H1 (cell line): ENCODE measurements at regions not wholly inside any gene's neighbourhood (a gene's known extent, or its start where the extent isn't known, plus 50 kb on each side); places are given as distances from the start of the nearest gene placed in this dataset.

ENCODE experiments used
- CTCF ChIA-PET: fragments of 300-600 bp; sonication (Branson Sonifier 250); formaldehyde crosslinking; loops from one replicate; lab custom pipeline; 2021; ENCODE audit not compliant: partially characterized antibody; lab: Charles Lee
- POLR2A ChIA-PET: fragments of 300-600 bp; sonication (Branson Sonifier 250); formaldehyde crosslinking; loops from one replicate; lab custom pipeline; 2021; ENCODE audit warnings: inconsistent platforms; ENCODE audit not compliant: partially characterized antibody; lab: Charles Lee
- DNase-seq, 2 experiments: peaks; one replicate each; pipeline versions ENCODE4 v3.0.0 to v3.0.0-alpha.2; 2010 to 2022; ENCODE audit warnings: low spot score in 2 of 2, low read depth in 1 of 2, mixed read lengths in 1 of 2
- FAIRE-seq: peaks from 2 replicates; lab custom pipeline; 2011; peaks lifted over from hg19 to GRCh38; lab: Jason Lieb, UNC
- H2AFZ ChIP-seq: 2 replicates; pipeline ENCODE4 v1.8.1; 2012; ENCODE audit warnings: low read length, inconsistent platforms
- H2AK5ac ChIP-seq: 2 replicates; pipeline ENCODE4 v1.6.1; 2013; ENCODE audit warnings: low read depth, low read length
- H2BK120ac ChIP-seq: replicated peaks from 2 replicates; pipeline ENCODE3; 2013; ENCODE audit warnings: low read depth, low read length, inconsistent platforms
- H2BK12ac ChIP-seq: 2 replicates; pipeline ENCODE4 v1.6.1; 2013; ENCODE audit warnings: low read depth, low read length
- H2BK15ac ChIP-seq: 2 replicates; pipeline ENCODE4 v1.6.1; 2013; ENCODE audit warnings: low read length
- H2BK20ac ChIP-seq: 2 replicates; pipeline ENCODE4 v1.6.1; 2013; ENCODE audit warnings: low read length
- H2BK5ac ChIP-seq: 2 replicates; pipeline ENCODE4 v1.6.1; 2013; ENCODE audit warnings: low read depth, low read length
- H3K14ac ChIP-seq: 2 replicates; pipeline ENCODE4 v1.6.1; 2013; ENCODE audit warnings: inconsistent platforms; ENCODE audit not compliant: insufficient read length
- H3K18ac ChIP-seq: 2 replicates; pipeline ENCODE4 v1.6.1; 2013; ENCODE audit warnings: low read length; ENCODE audit errors: extremely low read depth
- H3K23ac ChIP-seq: 2 replicates; pipeline ENCODE4 v1.6.1; 2013; ENCODE audit warnings: inconsistent platforms; ENCODE audit not compliant: insufficient read length
- H3K23me2 ChIP-seq: 2 replicates; pipeline ENCODE4 v1.6.1; 2013; ENCODE audit warnings: low read depth, low read length
- H3K27ac ChIP-seq: 2 replicates; pipeline ENCODE4 v1.6.1; 2011; ENCODE audit warnings: low read depth, low read length, inconsistent platforms
- H3K27me3 ChIP-seq, 4 experiments: replicated peaks in 1 of 4; 1 replicate in 1 of 4; 2 replicates in 3 of 4; pipeline versions ENCODE4 v1.6.1 to v1.8.1; 2011 to 2013; ENCODE audit warnings: low read length in 3 of 4, mild to moderate bottlenecking in 3 of 4, inconsistent platforms in 2 of 4, mixed read lengths in 2 of 4, moderate library complexity in 1 of 4; ENCODE audit not compliant: control insufficient read depth in 3 of 4, insufficient read depth in 3 of 4; ENCODE audit errors: extremely low read depth in 1 of 4
- H3K36me3 ChIP-seq, 4 experiments: 2 replicates each; pipeline versions ENCODE4 v1.6.1 to v1.8.1; 2011 to 2013; ENCODE audit warnings: mild to moderate bottlenecking in 4 of 4, low read length in 3 of 4, moderate library complexity in 2 of 4, control low read depth in 1 of 4, inconsistent platforms in 1 of 4; ENCODE audit not compliant: insufficient read depth in 4 of 4, control insufficient read depth in 2 of 4
- H3K4ac ChIP-seq: replicated peaks from 2 replicates; pipeline ENCODE3; 2013; ENCODE audit warnings: low read length, low read depth, mixed read lengths, inconsistent platforms; ENCODE audit not compliant: insufficient read length
- H3K4me1 ChIP-seq, 4 experiments: replicated peaks in 1 of 4; 1 replicate in 1 of 4; 2 replicates in 3 of 4; pipeline versions ENCODE4 v1.6.1 to v1.8.1; 2011 to 2013; ENCODE audit warnings: low read length in 3 of 4, inconsistent platforms in 2 of 4, mixed read lengths in 1 of 4; ENCODE audit not compliant: insufficient read depth in 4 of 4, control insufficient read depth in 3 of 4
- H3K4me2 ChIP-seq, 2 experiments: 2 replicates each; pipeline versions ENCODE4 v1.6.1 to v1.8.1; 2011 to 2013; ENCODE audit warnings: low read depth in 2 of 2, low read length in 2 of 2, control low read depth in 1 of 2, inconsistent platforms in 1 of 2, mild to moderate bottlenecking in 1 of 2; ENCODE audit not compliant: insufficient read depth in 1 of 2
- H3K4me3 ChIP-seq, 4 experiments: fragments of 200-600, 300-600 bp in 1 of 4; sonication (generic), shearing (Covaris generic), sonication (Bioruptor Twin) in 1 of 4; 2 replicates each; pipeline versions ENCODE4 v1.5.1 to v1.8.1; 2011 to 2016; ENCODE audit warnings: low read length in 4 of 4, low read depth in 3 of 4, control low read depth in 2 of 4, inconsistent platforms in 2 of 4, mild to moderate bottlenecking in 2 of 4, mixed read lengths in 1 of 4, moderate library complexity in 1 of 4; ENCODE audit not compliant: insufficient read depth in 2 of 4; ENCODE audit errors: extremely low read depth in 1 of 4
- H3K56ac ChIP-seq: replicated peaks from 2 replicates; pipeline ENCODE3; 2013; ENCODE audit warnings: low read depth, mild to moderate bottlenecking, mixed read lengths, low read length, inconsistent platforms; ENCODE audit not compliant: insufficient read length
- H3K79me1 ChIP-seq: 2 replicates; pipeline ENCODE4 v1.6.1; 2013; ENCODE audit warnings: low read depth, low read length, control low read depth
- H3K79me2 ChIP-seq, 2 experiments: 2 replicates each; pipeline versions ENCODE4 v1.6.1 to v1.8.1; 2012 to 2013; ENCODE audit warnings: low read length in 2 of 2, mild to moderate bottlenecking in 2 of 2, inconsistent platforms in 1 of 2; ENCODE audit not compliant: insufficient read depth in 2 of 2, control insufficient read depth in 1 of 2
- H3K9ac ChIP-seq, 4 experiments: replicated peaks in 1 of 4; 1 replicate in 1 of 4; 2 replicates in 3 of 4; pipeline versions ENCODE4 v1.6.1 to v1.8.1; 2011 to 2013; ENCODE audit warnings: low read depth in 3 of 4, low read length in 3 of 4, control low read depth in 2 of 4, mild to moderate bottlenecking in 2 of 4, moderate library complexity in 2 of 4, inconsistent platforms in 1 of 4; ENCODE audit errors: extremely low read depth in 1 of 4
- H3K9me3 ChIP-seq, 2 experiments: 2 replicates each; pipeline versions ENCODE4 v1.6.1 to v1.8.1; 2012 to 2013; ENCODE audit warnings: mild to moderate bottlenecking in 2 of 2, moderate library complexity in 2 of 2, control low read depth in 1 of 2, inconsistent platforms in 1 of 2, low read depth in 1 of 2, low read length in 1 of 2, mixed read lengths in 1 of 2; ENCODE audit not compliant: insufficient read depth in 2 of 2
- H4K20me1 ChIP-seq, 2 experiments: replicated peaks in 1 of 2; 2 replicates each; pipeline versions ENCODE3 to v1.8.1; 2011 to 2013; ENCODE audit warnings: inconsistent platforms in 2 of 2, low read length in 2 of 2, mild to moderate bottlenecking in 1 of 2; ENCODE audit not compliant: insufficient read depth in 2 of 2, control insufficient read depth in 1 of 2
- H4K5ac ChIP-seq: 2 replicates; pipeline ENCODE4 v1.6.1; 2013; ENCODE audit warnings: low read length, low read depth, mixed read lengths, inconsistent platforms; ENCODE audit not compliant: insufficient read length
- H4K8ac ChIP-seq: 2 replicates; pipeline ENCODE4 v1.8.0; 2013; ENCODE audit warnings: mild to moderate bottlenecking, moderate library complexity, low read length, inconsistent platforms; ENCODE audit not compliant: insufficient read depth; ENCODE audit errors: extremely low read depth
- H4K91ac ChIP-seq: replicated peaks from 2 replicates; pipeline ENCODE3; 2013; ENCODE audit warnings: low read length, mixed read lengths, inconsistent platforms; ENCODE audit not compliant: insufficient read length
- BCL11A ChIP-seq, 2 experiments: IDR thresholded peaks; one replicate each; pipeline ENCODE4 v1.6.1; 2011; ENCODE audit warnings: low read depth in 2 of 2, low read length in 2 of 2, mild to moderate bottlenecking in 2 of 2
- CTBP2 ChIP-seq: IDR thresholded peaks from 2 replicates; pipeline ENCODE4 v1.7.0; 2011; ENCODE audit warnings: borderline replicate concordance, mild to moderate bottlenecking, moderate library complexity, mixed read lengths, low read length; ENCODE audit not compliant: insufficient read depth, insufficient read length
- EP300 ChIP-seq, 2 experiments: IDR thresholded peaks; 1 replicate in 1 of 2; 2 replicates in 1 of 2; pipeline ENCODE4 v1.6.1; 2011 to 2012; ENCODE audit warnings: low read depth in 2 of 2, low read length in 2 of 2, mild to moderate bottlenecking in 2 of 2, borderline replicate concordance in 1 of 2, inconsistent platforms in 1 of 2, moderate library complexity in 1 of 2
- EZH2 ChIP-seq: fragments of 200-600 bp; sonication (generic); IDR thresholded peaks from 2 replicates; pipeline ENCODE4 v1.7.1; 2012; ENCODE audit warnings: low read depth, mild to moderate bottlenecking, moderate library complexity, low read length, inconsistent platforms; ENCODE audit not compliant: severe bottlenecking
- HDAC2 ChIP-seq, 2 experiments: fragments of 300-600 bp in 1 of 2; sonication (generic) in 1 of 2; IDR thresholded peaks; 2 replicates each; pipeline ENCODE4 v1.6.1; 2011 to 2012; ENCODE audit warnings: low read depth in 2 of 2, low read length in 2 of 2, mild to moderate bottlenecking in 2 of 2, moderate library complexity in 2 of 2, borderline replicate concordance in 1 of 2, inconsistent platforms in 1 of 2
- KDM4A ChIP-seq: IDR thresholded peaks from one replicate; pipeline ENCODE4 v1.7.1; 2012; ENCODE audit warnings: low read depth, mild to moderate bottlenecking, moderate library complexity, low read length, inconsistent platforms; ENCODE audit not compliant: severe bottlenecking
- SIN3A ChIP-seq, 2 experiments: IDR thresholded peaks in 1 of 2; conservative IDR thresholded peaks in 1 of 2; 2 replicates each; pipeline ENCODE4 v1.6.1; 2011 to 2012; ENCODE audit warnings: low read length in 2 of 2, improper control_type of control experiment in 1 of 2, low read depth in 1 of 2, mild to moderate bottlenecking in 1 of 2
- SIRT6 ChIP-seq: IDR thresholded peaks from one replicate; pipeline ENCODE4 v1.7.1; 2012; ENCODE audit warnings: low read length, inconsistent platforms
- SUZ12 ChIP-seq: fragments of 200-600 bp; sonication (generic); IDR thresholded peaks from 2 replicates; pipeline ENCODE4 v1.6.1; 2012; ENCODE audit warnings: mild to moderate bottlenecking, inconsistent platforms, low read length, moderate library complexity, mixed read lengths
- TBP ChIP-seq: IDR thresholded peaks from 2 replicates; pipeline ENCODE4 v1.6.1; 2011; ENCODE audit warnings: low read depth, low read length, improper control_type of control experiment
- USF2 ChIP-seq: IDR thresholded peaks from 2 replicates; pipeline ENCODE4 v1.6.1; 2011; ENCODE audit warnings: low read length, improper control_type of control experiment
- YY1 ChIP-seq: IDR thresholded peaks from 2 replicates; pipeline ENCODE4 v1.6.1; 2011; ENCODE audit warnings: low read depth, mild to moderate bottlenecking, low read length
- WGBS, 2 experiments: shearing (Covaris generic) in 1 of 2; methylation state at CpG; one replicate each; pipeline versions ENCODE4 v1.1.6 to v1.1.7; 2013 to 2015; ENCODE audit warnings: low lambda C conversion rate in 2 of 2, mixed read lengths in 2 of 2, inconsistent platforms in 1 of 2, low coverage in 1 of 2, missing lambda C conversion rate in 1 of 2; ENCODE audit not compliant: insufficient replicate concordance in 2 of 2, insufficient coverage in 1 of 2, insufficient read length in 1 of 2; ENCODE audit errors: extremely low coverage in 1 of 2, missing lambda C conversion rate in 1 of 2; 5-methylcytosine and 5-hydroxymethylcytosine counted together

- Histone ChIP-seq H3K4me2 (no peak overlapping the region), H4K20me1 (no peaks in the 10 kb centered on the region), H3K27ac (no peak overlapping the region), H3K56ac (no peak overlapping the region), H3K36me3 (no peaks in the 10 kb centered on the region), H2AFZ (no peak overlapping the region), H3K14ac (no peak overlapping the region), H3K79me2 (no peaks in the 10 kb centered on the region), H3K9me3 (no peaks in the 10 kb centered on the region), H3K18ac (no peak overlapping the region), H4K5ac (no peak overlapping the region), H2BK5ac (no peak overlapping the region), H2BK15ac (no peak overlapping the region), H3K9ac (no peak overlapping the region), H2BK12ac (no peak overlapping the region), H3K23ac (no peak overlapping the region), H3K4ac (no peak overlapping the region), H3K23me2 (no peaks in the 10 kb centered on the region), H2BK20ac (no peak overlapping the region), H4K91ac (no peak overlapping the region), H3K27me3 (peaks cover 0 to 1% (median 0%) of the 10 kb centered on the region in 4 experiments; a peak in 1 of 7 replicates), H4K8ac (no peak overlapping the region), H3K4me3 (no peak overlapping the region), H2BK120ac (no peak overlapping the region), H3K79me1 (no peaks in the 10 kb centered on the region), H3K4me1 (no peaks in the 10 kb centered on the region), H2AK5ac (no peak overlapping the region)
- DNase-seq (no peak), FAIRE-seq (no peak)
- WGBS, 2 experiments: 91% methylated on average over 4 of the region's 4 CpGs; no CpG with 5 or more reads in 1 of the 2 experiments
- POLR2A ChIA-PET: no interaction called here
- CTCF ChIA-PET: no interaction called here
- TF ChIP-seq HDAC2 (IDR thresholded peaks at IDR 0.05; ENCODE audit: borderline replicate concordance in 1 of 2, low read depth in 2 of 2, low read length in 2 of 2) (no peak), SUZ12 (no peak), SIRT6 (no peak), YY1 (no peak), EP300 (IDR thresholded peaks at IDR 0.05; ENCODE audit: borderline replicate concordance in 1 of 2, low read depth in 2 of 2, low read length in 2 of 2) (no peak), TBP (no peak), CTBP2 (no peak), EZH2 (no peak), KDM4A (no peak), BCL11A (IDR thresholded peaks at IDR 0.05; ENCODE audit: low read depth in 2 of 2, low read length in 2 of 2) (no peak), USF2 (no peak), SIN3A (conservative IDR thresholded peaks at IDR 0.05 in 1 of 2, IDR thresholded peaks at IDR 0.05 in 1 of 2; ENCODE audit: low read depth in 1 of 2, low read length in 2 of 2) (no peak)
These were observed 656.3 kb downstream of the ETNK1 start for GRCh38 chr12:23281295-23281694.
